ENCODE measurements at regions not wholly inside any gene's neighbourhood (a gene's known extent, or its start where the extent isn't known, plus 50 kb on each side); places are given as distances from the start of the nearest gene placed in this dataset.
"Not testable (repeated sequence)": the region's sequence is repeated elsewhere in the genome, so short reads cannot be mapped to it uniquely, and the experiment has no call there.

GRCh38 chr3:191020730-191021396 lies 158.4 kb upstream of the GMNC start:
- no peaks in the 10 kb centered on the region for H4K20me1 ChIP-seq (ENCODE audit: insufficient read depth, low read length)
- 83% methylated on average over 1 of the region's 2 CpGs for WGBS (ENCODE audit: insufficient coverage)
- DNase-seq: no peak
- TF ChIP-seq, protein P1, sequence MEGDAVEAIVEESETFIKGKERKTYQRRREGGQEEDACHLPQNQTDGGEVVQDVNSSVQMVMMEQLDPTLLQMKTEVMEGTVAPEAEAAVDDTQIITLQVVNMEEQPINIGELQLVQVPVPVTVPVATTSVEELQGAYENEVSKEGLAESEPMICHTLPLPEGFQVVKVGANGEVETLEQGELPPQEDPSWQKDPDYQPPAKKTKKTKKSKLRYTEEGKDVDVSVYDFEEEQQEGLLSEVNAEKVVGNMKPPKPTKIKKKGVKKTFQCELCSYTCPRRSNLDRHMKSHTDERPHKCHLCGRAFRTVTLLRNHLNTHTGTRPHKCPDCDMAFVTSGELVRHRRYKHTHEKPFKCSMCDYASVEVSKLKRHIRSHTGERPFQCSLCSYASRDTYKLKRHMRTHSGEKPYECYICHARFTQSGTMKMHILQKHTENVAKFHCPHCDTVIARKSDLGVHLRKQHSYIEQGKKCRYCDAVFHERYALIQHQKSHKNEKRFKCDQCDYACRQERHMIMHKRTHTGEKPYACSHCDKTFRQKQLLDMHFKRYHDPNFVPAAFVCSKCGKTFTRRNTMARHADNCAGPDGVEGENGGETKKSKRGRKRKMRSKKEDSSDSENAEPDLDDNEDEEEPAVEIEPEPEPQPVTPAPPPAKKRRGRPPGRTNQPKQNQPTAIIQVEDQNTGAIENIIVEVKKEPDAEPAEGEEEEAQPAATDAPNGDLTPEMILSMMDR (IDR thresholded peaks at IDR 0.05): no peak
- no peak overlapping the region for H2AFZ ChIP-seq (ENCODE audit: insufficient read depth, low read depth, low read length, poor library complexity, severe bottlenecking)
- H3K4me1 Mint-ChIP-seq: no peaks in the 10 kb centered on the region
- H3K27me3 Mint-ChIP-seq (ENCODE audit: low read depth in 3 of 3): peaks cover 0 to 3% (median 0%) of the 10 kb centered on the region in 3 donors
- H3K4me3 Mint-ChIP-seq: no peak overlapping the region
- H3K36me3 ChIP-seq (replicated peaks in 1 of 2; ENCODE audit: control insufficient read depth in 1 of 2, insufficient read depth in 2 of 2, low read length in 2 of 2): no peaks in the 10 kb centered on the region
- no peaks in the 10 kb centered on the region for H3K27me3 ChIP-seq (ENCODE audit: control insufficient read depth in 2 of 2, insufficient read depth in 2 of 2, low read length in 2 of 2)
- peaks cover 0 to 3% of the 10 kb centered on the region in 2 donors for H3K9me3 ChIP-seq (replicated peaks in 1 of 2; ENCODE audit: control insufficient read depth in 1 of 2, insufficient read depth in 1 of 2, low read length in 2 of 2)
- H3K9ac ChIP-seq (ENCODE audit: insufficient read depth, low read length, poor library complexity, severe bottlenecking): no peak overlapping the region
- no peaks in the 10 kb centered on the region for H3K4me1 ChIP-seq (ENCODE audit: control insufficient read depth in 1 of 2, insufficient read depth in 2 of 2, low read length in 2 of 2)
- no peak overlapping the region for H3K4me3 ChIP-seq (replicated peaks in 1 of 3; ENCODE audit: low read depth in 2 of 3, low read length in 3 of 3)
- H3K4me2 ChIP-seq (replicated peaks; ENCODE audit: extremely low read depth, low read length, poor library complexity, severe bottlenecking): no peak overlapping the region
- H3K9me3 Mint-ChIP-seq: peaks cover 0 to 4% (median 2%) of the 10 kb centered on the region in 7 donors
- H3K27ac ChIP-seq (ENCODE audit: low read depth in 1 of 2, low read length in 2 of 2): no peak overlapping the region
- intact Hi-C loops (cut with micrococcal nuclease): no loop called here
- no peak overlapping the region for H3K27ac Mint-ChIP-seq
- H3K79me2 ChIP-seq (ENCODE audit: insufficient read depth, low read length): no peaks in the 10 kb centered on the region
- H3K36me3 Mint-ChIP-seq: no peaks in the 10 kb centered on the region

DNA sequence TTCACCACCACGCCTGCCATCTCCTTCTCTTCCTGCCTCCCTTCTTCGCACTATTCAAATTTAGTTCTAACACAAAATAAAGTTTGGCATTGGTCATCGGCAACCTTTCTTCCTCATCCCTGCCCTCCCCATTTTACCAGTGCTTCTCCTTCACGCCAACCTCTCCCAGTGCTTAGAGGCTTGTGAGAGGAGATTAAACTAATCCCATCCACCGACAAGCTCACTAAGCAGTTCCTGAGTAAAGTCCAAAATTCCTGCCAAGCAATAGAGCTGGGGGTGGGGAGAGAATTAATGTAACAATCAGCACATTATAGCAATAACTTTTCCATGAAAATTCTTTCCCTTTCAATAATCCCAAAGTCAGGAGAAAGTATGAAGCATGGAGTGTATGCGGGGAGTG lies 157.4 kb upstream of the GMNC start:
- no peaks in the 10 kb centered on the region for H3K4me1 ChIP-seq (ENCODE audit: control insufficient read depth in 1 of 2, insufficient read depth in 2 of 2, low read length in 2 of 2)
- H3K36me3 Mint-ChIP-seq: no peaks in the 10 kb centered on the region
- H3K9me3 ChIP-seq (replicated peaks in 1 of 2; ENCODE audit: control insufficient read depth in 1 of 2, insufficient read depth in 1 of 2, low read length in 2 of 2): peaks cover 0 to 7% of the 10 kb centered on the region in 2 donors
- WGBS (ENCODE audit: insufficient coverage): no CpG with 5 or more reads among the region's 6 CpGs
- peaks cover 0 to 3% (median 0%) of the 10 kb centered on the region in 3 donors for H3K27me3 Mint-ChIP-seq (ENCODE audit: low read depth in 3 of 3)
- no peak overlapping the region for H3K27ac Mint-ChIP-seq
- H3K4me1 Mint-ChIP-seq: no peaks in the 10 kb centered on the region
- no peak overlapping the region for H3K4me3 Mint-ChIP-seq
- no peaks in the 10 kb centered on the region for H4K20me1 ChIP-seq (ENCODE audit: insufficient read depth, low read length)
- no peaks in the 10 kb centered on the region for H3K79me2 ChIP-seq (ENCODE audit: insufficient read depth, low read length)
- H3K27me3 ChIP-seq (ENCODE audit: control insufficient read depth in 2 of 2, insufficient read depth in 2 of 2, low read length in 2 of 2): no peaks in the 10 kb centered on the region
- no peaks in the 10 kb centered on the region for H3K36me3 ChIP-seq (replicated peaks in 1 of 2; ENCODE audit: control insufficient read depth in 1 of 2, insufficient read depth in 2 of 2, low read length in 2 of 2)
- no peak overlapping the region for H3K27ac ChIP-seq (ENCODE audit: low read depth in 1 of 2, low read length in 2 of 2)
- H3K9ac ChIP-seq (ENCODE audit: insufficient read depth, low read length, poor library complexity, severe bottlenecking): no peak overlapping the region
- H3K9me3 Mint-ChIP-seq: peaks cover 0 to 7% (median 3%) of the 10 kb centered on the region in 7 donors
- no peak overlapping the region for H2AFZ ChIP-seq (ENCODE audit: insufficient read depth, low read depth, low read length, poor library complexity, severe bottlenecking)
- TF ChIP-seq, protein P1 (IDR thresholded peaks at IDR 0.05): no peak
- H3K4me2 ChIP-seq (replicated peaks; ENCODE audit: extremely low read depth, low read length, poor library complexity, severe bottlenecking): no peak overlapping the region
- no peak for DNase-seq
- no peak overlapping the region for H3K4me3 ChIP-seq (replicated peaks in 1 of 3; ENCODE audit: low read depth in 2 of 3, low read length in 3 of 3)
- intact Hi-C loops (cut with micrococcal nuclease): no loop called here

GRCh38 chr3:191015960-191016359 lies 153.5 kb upstream of the GMNC start:
- H3K36me3 ChIP-seq (replicated peaks in 1 of 2; ENCODE audit: control insufficient read depth in 1 of 2, insufficient read depth in 2 of 2, low read length in 2 of 2); H3K9me3 ChIP-seq (replicated peaks in 1 of 2; ENCODE audit: control insufficient read depth in 1 of 2, insufficient read depth in 1 of 2, low read length in 2 of 2); H3K79me2 ChIP-seq (ENCODE audit: insufficient read depth, low read length); H3K27ac ChIP-seq (ENCODE audit: low read depth in 1 of 2, low read length in 2 of 2); H3K4me1 ChIP-seq (ENCODE audit: control insufficient read depth in 1 of 2, insufficient read depth in 2 of 2, low read length in 2 of 2); H3K4me1 Mint-ChIP-seq; H3K4me3 Mint-ChIP-seq; H3K27ac Mint-ChIP-seq; H4K20me1 ChIP-seq (ENCODE audit: insufficient read depth, low read length); H3K36me3 Mint-ChIP-seq; DNase-seq; H3K4me3 ChIP-seq (replicated peaks in 1 of 3; ENCODE audit: low read depth in 2 of 3, low read length in 3 of 3); H3K4me2 ChIP-seq (replicated peaks; ENCODE audit: extremely low read depth, low read length, poor library complexity, severe bottlenecking); H3K27me3 Mint-ChIP-seq (ENCODE audit: low read depth in 3 of 3); H2AFZ ChIP-seq (ENCODE audit: insufficient read depth, low read depth, low read length, poor library complexity, severe bottlenecking); intact Hi-C loops (cut with micrococcal nuclease); H3K9ac ChIP-seq (ENCODE audit: insufficient read depth, low read length, poor library complexity, severe bottlenecking); H3K27me3 ChIP-seq (ENCODE audit: control insufficient read depth in 2 of 2, insufficient read depth in 2 of 2, low read length in 2 of 2): not testable (repeated sequence)
- WGBS (ENCODE audit: insufficient coverage): 84% methylated on average over 3 of the region's 6 CpGs
- peaks cover 2 to 12% (median 4%) of the 10 kb centered on the region in 7 donors for H3K9me3 Mint-ChIP-seq

Data from CD14-positive monocyte (primary cell).